GM18858 (cell line): ENCODE measurements at regions not wholly inside any gene's neighbourhood (a gene's known extent, or its start where the extent isn't known, plus 50 kb on each side); places are given as distances from the start of the nearest gene placed in this dataset.
"Not testable (repeated sequence)": the region's sequence is repeated elsewhere in the genome, so short reads cannot be mapped to it uniquely, and the experiment has no call there.

ENCODE experiments used
- ATAC-seq: cut with Tn5 transposase; IDR thresholded peaks from one replicate; pipeline ENCODE4 v1.9.1; 2021; ENCODE audit not compliant: unreplicated experiment

DNA sequence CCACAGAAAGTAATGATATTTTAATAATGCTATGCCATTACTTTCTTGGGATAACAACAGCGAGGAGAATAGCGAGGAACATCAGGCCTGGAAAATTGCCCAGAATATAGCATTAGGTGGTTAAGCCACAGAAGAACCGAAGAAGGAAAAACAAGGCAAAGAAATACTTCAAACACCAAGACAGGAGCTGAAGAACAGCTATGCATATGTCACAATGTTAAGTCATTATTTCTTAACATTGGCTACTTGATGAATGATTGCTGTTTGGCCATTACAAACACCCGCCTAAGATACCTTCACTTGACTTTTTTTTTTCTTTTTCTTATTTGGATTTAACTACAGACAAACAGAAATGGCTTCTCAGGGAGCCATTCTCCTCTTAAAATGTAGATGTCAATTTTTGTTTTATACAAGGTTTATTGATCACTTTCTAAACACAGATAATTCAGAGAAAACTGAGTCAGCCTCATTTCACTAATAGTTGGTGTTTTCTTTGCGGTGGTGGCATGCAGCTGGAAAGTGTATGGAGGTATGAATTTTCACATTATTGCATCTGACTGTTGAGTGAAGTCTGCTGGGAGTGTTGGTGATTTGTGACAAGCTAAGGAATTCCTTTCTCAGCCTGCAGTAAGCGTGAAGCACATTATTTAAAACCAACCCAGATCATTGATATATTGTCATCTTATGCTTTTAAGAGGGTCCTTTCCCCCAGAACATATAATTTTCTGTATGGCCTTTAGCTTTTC, 705.7 kb upstream of the NR2F2 start:
- ATAC-seq: no peak

- no peak for ATAC-seq
Measured at GRCh38 chr15:95626501-95627361, 703.8 kb upstream of the NR2F2 start.

DNA sequence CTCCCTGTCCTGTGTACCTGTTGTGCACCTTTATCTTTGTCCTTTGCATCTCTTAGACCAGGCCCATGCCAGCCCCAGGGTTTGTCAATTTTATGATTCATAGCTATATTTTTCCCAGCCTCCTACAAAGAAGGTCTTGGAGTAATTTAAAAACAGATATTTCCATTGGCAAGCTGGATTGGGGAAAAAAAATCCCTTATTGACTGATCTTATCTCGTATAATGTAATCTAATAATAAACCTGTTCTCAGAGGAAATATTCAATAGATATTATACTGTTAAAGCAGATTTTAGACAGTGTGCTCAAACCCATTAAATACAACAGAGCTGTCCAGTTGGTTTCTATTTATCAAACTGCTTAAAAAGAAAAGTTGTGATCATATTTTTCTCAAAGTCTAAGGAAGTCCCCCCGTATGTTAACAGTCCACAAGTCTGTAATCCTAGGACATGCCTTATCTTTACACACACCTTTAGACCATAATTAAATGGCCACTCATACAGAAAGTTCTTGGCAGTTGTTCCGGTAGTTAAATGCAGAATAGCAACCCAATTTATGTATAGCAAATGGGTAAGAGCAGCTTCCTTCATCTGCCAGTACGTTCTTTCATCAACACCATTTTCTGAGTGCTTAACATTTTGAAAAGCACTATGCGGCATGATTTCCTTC, 700.9 kb upstream of the NR2F2 start:
- no peak for ATAC-seq

DNA sequence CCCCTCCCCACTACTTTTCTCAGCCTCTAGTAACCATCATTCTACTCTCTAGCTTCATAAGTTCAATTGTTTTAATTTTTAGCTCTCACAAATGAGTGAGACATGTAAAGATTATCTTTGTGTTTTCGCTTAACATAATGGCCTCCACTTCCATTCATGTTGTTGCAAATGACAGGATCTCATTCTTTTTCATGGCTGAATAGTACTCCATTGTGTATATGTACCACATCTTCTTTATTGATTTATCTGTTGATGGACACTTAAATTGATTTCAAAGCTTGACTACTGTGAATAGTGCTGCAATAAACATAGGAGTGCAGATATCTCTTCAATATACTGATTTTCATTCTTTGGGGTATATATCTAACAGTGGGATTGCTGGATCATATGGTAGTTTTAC, 699.8 kb upstream of the NR2F2 start:
- no peak for ATAC-seq

GRCh38 chr15:95635666-95636065, 694.8 kb upstream of the NR2F2 start:
- ATAC-seq: no peak

GRCh38 chr15:95636107-95636506, 694.4 kb upstream of the NR2F2 start:
- no peak for ATAC-seq

GRCh38 chr15:95637234-95637633, 693.3 kb upstream of the NR2F2 start:
- ATAC-seq: not testable (repeated sequence)

GRCh38 chr15:95639208-95639607, 691.3 kb upstream of the NR2F2 start:
- no peak for ATAC-seq

GRCh38 chr15:95644100-95644875, 686.2 kb upstream of the NR2F2 start:
- no peak for ATAC-seq

- no peak for ATAC-seq
Measured at GRCh38 chr15:95645791-95646338, 684.6 kb upstream of the NR2F2 start.

DNA sequence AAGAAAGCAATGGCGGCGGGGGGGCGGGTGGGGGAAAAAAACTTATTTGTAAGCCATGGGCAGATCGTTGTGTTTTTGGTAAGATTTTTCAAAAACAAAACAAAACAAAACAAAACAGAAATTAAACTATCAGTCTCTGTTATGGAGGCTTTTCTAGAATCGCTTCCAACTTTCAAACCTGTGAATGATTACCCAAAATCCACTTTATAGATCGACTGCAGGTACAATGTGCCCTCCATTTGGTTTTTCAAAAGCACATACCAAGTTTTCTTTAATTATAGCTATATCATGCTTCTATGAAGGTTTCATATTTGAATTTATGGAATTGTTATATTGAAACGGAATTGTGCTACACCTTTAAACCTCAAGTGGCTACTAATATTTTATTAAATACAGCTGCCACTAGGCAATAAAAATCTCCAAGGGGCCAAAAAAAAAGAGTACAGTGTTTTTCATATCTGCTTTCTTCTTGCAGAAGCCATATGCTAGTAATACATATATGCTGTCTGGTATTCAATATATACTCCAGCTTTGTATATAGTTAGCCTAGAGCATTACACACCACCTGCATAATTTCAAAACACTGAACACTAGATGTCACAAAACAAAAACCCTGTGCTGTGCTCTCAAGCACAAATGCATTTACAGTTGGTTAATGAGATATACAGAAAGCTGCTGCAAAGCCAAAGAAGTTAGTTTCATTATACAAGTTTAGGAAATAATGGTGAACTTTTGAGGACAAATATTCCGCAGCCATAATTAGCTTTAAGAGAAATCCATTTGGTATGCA, 683.8 kb upstream of the NR2F2 start:
- no peak for ATAC-seq

DNA sequence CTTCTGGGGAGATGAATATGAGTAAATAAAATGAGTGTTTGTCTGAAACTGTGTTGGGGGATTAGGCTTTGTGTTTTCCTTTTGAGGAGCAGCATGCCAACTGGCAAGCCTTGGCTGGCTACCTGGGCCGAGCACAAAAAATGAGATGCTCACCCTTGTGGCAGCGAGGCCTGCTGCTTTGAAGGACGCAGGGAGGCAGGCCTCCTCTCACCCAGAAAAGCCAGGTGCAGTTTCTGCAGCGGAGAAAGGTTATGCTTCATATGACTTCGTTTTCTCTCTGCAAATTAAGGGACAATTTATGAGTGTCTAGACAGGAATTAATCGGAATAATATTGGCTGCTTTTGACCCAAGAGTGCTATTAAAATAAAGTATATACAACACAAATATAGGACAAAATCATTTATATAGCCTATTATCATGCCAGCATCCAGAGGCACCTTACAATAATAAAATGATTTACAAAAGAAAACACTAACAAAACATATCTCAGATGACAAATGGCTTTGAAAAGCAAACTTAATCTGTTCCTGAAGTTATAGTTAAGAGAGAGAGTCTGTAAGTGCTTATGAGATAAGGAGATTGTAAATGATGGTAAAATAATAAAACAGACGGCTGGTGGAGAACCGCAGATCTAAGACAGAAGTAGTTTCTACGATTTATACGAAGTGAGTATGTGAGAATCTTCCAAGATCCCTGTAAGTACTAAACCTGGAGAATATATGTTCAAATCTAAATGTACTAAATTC, 682.8 kb upstream of the NR2F2 start:
- no peak for ATAC-seq

DNA sequence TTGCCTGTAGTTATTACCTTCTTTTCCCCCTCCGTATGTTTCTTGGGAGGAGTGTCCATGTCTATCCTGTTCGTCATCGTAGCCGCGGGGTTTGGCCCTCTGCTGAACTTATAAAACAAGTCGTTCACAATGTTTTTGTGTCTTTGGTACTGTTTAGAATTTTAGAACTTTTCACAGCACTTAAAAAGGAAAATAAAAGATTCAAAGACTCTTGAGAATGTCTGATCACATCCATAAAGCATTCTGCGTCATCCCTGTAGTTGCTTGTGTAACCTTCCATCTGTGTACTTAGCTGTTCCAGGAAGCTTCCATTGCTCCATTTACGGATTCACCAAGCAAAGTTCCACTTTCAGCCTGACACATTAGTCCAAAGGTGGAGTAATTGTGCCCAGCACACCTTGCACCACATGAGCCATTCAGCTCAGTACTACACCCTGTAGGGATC, 677.1 kb upstream of the NR2F2 start:
- ATAC-seq: no peak

DNA sequence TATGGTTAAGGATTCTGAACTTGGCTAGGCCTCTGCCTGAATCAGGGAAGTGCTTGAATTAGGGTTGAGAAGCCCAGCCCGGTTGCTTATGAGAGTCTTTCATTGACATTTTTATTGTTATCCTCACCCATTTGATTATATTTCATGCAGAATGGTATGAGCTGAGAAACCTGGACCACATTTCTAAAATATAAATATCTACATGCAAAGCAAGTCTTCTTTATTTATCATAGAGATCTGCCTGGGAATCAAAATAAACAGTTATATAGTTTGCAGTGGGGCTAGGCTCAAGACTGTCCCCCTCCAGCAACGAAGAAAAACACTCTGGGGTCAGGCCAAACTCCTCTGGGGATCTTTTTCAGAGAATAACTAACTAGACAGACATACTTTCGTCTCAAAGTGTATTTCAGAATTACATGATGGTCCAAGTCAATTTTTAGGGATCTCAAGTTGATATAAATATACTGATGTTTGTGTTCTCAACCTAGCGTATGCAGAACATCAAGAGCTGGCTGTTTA, 675.4 kb upstream of the NR2F2 start:
- no peak for ATAC-seq

DNA sequence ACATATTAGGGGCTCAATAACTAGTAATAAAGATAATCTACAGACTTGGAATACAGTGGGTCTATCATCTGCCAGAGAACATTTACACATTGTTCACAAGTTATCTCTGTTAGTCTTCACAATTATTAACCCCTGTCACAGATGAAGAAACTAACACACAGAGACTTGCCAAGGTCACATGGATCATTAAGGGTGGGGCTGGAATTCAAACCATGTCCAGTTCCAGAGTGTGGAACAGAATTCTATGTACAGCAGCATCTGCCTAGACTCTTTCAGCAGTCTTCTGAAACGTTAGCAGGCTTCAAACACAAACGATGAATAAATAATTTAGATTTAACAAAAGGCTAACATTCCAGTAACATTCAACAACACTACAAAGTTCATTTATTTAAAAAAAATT, 673.9 kb upstream of the NR2F2 start:
- ATAC-seq: no peak

GRCh38 chr15:95658799-95659198, 671.7 kb upstream of the NR2F2 start:
- no peak for ATAC-seq

DNA sequence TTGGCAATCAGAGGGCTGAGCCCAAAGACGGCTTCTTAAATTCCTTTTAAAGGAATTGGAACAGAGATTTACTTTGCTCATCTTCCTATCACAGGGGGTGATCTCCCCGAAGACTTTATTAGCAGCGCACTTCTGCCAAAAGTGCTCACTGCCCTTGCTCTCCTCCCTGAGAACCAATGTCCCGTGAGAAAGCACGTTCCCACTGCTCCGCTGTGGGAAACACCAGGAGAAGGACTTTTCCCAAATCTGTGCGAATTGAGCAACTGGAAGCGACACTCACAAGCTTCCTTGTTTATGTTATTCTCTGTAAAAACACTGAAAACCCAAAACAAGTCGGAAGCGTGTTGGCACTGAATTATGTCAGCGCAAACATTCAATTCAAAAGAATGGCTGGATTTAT, 670.8 kb upstream of the NR2F2 start:
- ATAC-seq: no peak

- no peak for ATAC-seq
Measured at GRCh38 chr15:95662638-95663037, 667.9 kb upstream of the NR2F2 start.
